HEK293 (cell line): ENCODE measurements at regions not wholly inside any gene's neighbourhood (a gene's known extent, or its start where the extent isn't known, plus 50 kb on each side); places are given as distances from the start of the nearest gene placed in this dataset.
"Not testable (repeated sequence)": the region's sequence is repeated elsewhere in the genome, so short reads cannot be mapped to it uniquely, and the experiment has no call there.

Experiments used
- CTCF ChIA-PET: fragments of 350-600 bp; formaldehyde crosslinking; extraction: SDS; loops from one replicate; lab custom pipeline; 2021; ENCODE audit warnings: antibody characterized with exemption; lab: Yijun Ruan, JAX
- POLR2A ChIA-PET: fragments of 300-600 bp; formaldehyde crosslinking; extraction: SDS; loops from one replicate; lab custom pipeline; 2020; ENCODE audit warnings: antibody characterized with exemption, inconsistent platforms; lab: Yijun Ruan, JAX
- H3K27ac ChIP-seq: fragments of 200-500 bp; sonication (Bioruptor generic); 2 replicates; pipeline ENCODE4 v1.5.1; 2014; ENCODE audit warnings: low read depth, low read length, control low read depth, inconsistent platforms; ENCODE audit errors: extremely low read depth
- H3K36me3 ChIP-seq, 2 experiments: fragments of 200-500 bp in 1 of 2; sonication (Bioruptor generic) in 1 of 2; 1 replicate in 1 of 2; 2 replicates in 1 of 2; pipeline ENCODE4 v1.5.1; 2014 to 2017; ENCODE audit warnings: inconsistent platforms in 2 of 2, low read length in 2 of 2; ENCODE audit not compliant: control insufficient read depth in 2 of 2, insufficient read depth in 1 of 2
- H3K4me1 ChIP-seq: fragments of 200-500 bp; sonication (Bioruptor generic); 2 replicates; pipeline ENCODE4 v1.5.1; 2014; ENCODE audit warnings: mild to moderate bottlenecking, low read length, inconsistent platforms; ENCODE audit not compliant: control insufficient read depth, insufficient read depth
- H3K4me3 ChIP-seq: 2 replicates; pipeline ENCODE4 v1.5.1; 2011; ENCODE audit warnings: low read depth, mild to moderate bottlenecking, control low read depth, low read length, moderate library complexity
- H3K9me3 ChIP-seq: fragments of 200-500 bp; sonication (Bioruptor generic); 2 replicates; pipeline ENCODE4 v1.5.1; 2014; ENCODE audit warnings: low read depth, low read length, inconsistent platforms; ENCODE audit not compliant: control insufficient read depth, insufficient read depth
- ZNF146 ChIP-seq: fragments of 450-650 bp; formaldehyde crosslinking; IDR thresholded peaks from 2 replicates; pipeline ENCODE4 v1.5.1; 2016; ENCODE audit warnings: missing biosample characterization, missing genetic modification characterization
- TF ChIP-seq, protein P1 (sequence below): fragments of 450-650 bp; formaldehyde crosslinking; IDR thresholded peaks from 2 replicates; pipeline ENCODE4 v1.5.1; 2016; ENCODE audit warnings: missing biosample characterization, missing genetic modification characterization

DNA sequence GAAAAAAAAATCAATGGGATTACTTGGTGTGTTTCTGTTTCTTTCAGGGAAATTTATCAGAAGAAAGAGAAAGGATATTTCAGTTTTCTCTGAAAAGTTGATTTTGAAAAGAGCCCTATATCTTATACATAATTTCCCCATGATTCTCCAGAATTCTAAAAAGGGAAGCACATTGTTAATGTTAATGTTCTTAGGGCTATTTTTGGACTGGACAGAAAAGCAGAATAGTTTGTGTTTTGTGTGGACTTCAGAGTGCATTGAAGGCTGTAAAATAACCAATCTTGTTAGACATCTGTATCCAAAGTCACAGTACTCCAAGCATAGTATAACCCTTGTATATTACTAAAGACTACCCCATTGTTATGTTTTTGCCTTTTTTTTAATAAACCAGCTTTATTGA, 130.3 kb downstream of the SEPTIN7 start:
- H3K36me3 ChIP-seq, H3K4me1 ChIP-seq, POLR2A ChIA-PET, H3K27ac ChIP-seq, CTCF ChIA-PET, H3K4me3 ChIP-seq, H3K9me3 ChIP-seq: not testable (repeated sequence)

- H3K4me3 ChIP-seq, POLR2A ChIA-PET, H3K4me1 ChIP-seq, H3K27ac ChIP-seq, H3K9me3 ChIP-seq, CTCF ChIA-PET, H3K36me3 ChIP-seq: not testable (repeated sequence)
These were observed 130.7 kb downstream of the SEPTIN7 start for GRCh38 chr7:35931551-35931950.

DNA sequence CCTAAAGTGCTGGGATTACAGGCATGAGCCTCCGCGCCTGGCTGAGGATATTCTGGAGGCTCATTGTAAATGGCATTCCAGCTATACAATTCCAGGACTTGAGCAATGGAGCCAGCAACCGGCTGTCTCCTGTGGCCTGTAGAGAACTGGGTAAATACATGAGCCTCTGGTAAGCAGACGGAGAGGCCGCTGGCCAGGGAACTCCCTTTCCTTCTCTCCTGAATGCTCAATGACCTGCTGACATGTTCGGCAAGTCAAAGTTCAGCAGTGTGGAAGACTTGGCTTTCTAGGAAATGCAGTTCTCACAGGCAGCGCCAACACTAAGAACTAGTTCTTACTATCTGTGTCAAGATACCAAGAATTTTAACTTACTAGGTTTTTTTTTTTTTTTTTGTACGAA, 139.8 kb downstream of the SEPTIN7 start:
- H3K4me1 ChIP-seq, H3K27ac ChIP-seq, CTCF ChIA-PET, H3K9me3 ChIP-seq, H3K4me3 ChIP-seq, H3K36me3 ChIP-seq, POLR2A ChIA-PET: not testable (repeated sequence)

DNA sequence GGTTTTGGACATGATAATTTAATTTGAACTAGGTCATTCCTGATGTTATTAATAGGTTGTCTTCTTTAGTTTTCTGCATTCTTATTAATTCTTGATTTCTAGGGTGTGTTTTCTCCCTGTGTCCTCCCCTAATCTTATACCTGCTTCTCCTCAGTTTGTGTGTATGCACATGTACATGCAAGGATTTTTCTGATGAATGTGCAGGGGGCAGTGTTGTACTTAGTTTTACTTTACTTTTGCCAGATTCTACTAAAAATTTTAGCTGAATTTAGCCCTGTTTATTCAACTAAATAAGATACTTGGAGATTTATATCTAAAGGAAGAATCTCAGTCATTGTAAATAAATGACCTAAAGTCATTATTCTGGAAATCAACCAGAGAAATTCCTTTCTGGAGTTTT, 144.8 kb downstream of the SEPTIN7 start:
- POLR2A ChIA-PET: not testable (repeated sequence)

DNA sequence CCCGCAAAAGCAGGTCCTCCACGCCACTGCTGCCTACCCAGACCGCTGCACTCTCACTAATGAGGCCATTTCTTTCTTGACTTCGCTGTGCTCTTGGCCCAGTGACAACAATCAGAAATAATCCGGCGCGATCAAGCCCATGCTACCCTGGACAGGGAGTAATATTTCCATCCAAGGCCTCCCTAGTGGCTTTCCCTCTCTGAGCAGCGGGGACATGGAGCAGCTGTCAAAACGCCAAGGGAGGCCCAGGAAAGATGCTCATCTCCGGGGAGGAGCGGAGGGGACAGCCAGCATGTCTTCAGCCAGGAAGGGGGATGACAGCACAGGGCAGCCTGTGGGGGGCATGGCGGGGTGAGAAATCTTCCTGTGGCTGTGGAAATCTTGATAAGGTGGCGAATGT, 154.9 kb downstream of the SEPTIN7 start:
- H3K9me3 ChIP-seq, H3K4me3 ChIP-seq, H3K4me1 ChIP-seq, H3K36me3 ChIP-seq, H3K27ac ChIP-seq, POLR2A ChIA-PET, CTCF ChIA-PET: not testable (repeated sequence)

More for the DNA sequence above, 144.8 kb downstream of the SEPTIN7 start:
- H3K4me1 ChIP-seq, H3K4me3 ChIP-seq, H3K9me3 ChIP-seq, H3K36me3 ChIP-seq, H3K27ac ChIP-seq, CTCF ChIA-PET: not testable (repeated sequence)

DNA sequence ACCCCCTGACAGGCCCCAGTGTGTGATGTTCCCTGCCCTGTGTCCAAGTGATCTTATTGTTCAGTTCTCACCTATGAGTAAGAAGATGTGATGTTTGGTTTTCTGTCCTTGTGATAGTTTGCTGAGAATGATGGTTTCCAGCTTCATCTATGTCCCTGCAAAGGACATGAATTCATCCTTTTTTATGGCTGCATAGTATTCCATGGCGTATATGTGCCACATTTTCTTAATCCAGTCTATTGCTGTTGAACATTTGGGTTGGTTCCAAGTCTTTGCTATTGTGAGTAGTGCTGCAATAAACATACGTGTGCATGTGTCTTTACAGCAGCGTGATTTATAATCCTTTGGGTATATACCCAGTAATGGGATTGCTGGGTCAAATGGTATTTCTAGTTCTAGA, 156.1 kb downstream of the SEPTIN7 start:
- H3K4me3 ChIP-seq, H3K4me1 ChIP-seq, POLR2A ChIA-PET, H3K9me3 ChIP-seq, CTCF ChIA-PET, H3K27ac ChIP-seq, H3K36me3 ChIP-seq: not testable (repeated sequence)
- TF ChIP-seq ZNF146 (tag by site-specific recombination): peak; percentile 90
- TF ChIP-seq, protein P1, sequence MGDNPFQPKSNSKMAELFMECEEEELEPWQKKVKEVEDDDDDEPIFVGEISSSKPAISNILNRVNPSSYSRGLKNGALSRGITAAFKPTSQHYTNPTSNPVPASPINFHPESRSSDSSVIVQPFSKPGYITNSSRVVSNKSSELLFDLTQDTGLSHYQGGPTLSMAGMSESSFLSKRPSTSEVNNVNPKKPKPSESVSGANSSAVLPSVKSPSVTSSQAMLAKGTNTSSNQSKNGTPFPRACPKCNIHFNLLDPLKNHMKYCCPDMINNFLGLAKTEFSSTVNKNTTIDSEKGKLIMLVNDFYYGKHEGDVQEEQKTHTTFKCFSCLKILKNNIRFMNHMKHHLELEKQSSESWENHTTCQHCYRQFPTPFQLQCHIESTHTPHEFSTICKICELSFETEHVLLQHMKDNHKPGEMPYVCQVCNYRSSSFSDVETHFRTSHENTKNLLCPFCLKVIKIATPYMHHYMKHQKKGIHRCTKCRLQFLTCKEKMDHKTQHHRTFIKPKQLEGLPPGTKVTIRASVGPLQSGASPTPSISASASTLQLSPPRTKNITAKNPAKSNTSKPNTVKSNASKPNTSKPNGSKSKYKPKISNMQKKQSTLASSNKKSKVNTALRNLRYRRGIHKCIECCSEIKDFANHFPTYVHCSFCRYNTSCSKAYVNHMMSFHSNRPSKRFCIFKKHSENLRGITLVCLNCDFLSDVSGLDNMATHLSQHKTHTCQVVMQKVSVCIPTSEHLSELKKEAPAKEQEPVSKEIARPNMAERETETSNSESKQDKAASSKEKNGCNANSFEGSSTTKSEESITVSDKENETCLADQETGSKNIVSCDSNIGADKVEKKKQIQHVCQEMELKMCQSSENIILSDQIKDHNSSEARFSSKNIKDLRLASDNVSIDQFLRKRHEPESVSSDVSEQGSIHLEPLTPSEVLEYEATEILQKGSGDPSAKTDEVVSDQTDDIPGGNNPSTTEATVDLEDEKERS (tag by site-specific recombination): peak; percentile 18; the same call in 1 of the 2 replicates

GRCh38 chr7:35961260-35961659, 160.4 kb downstream of the SEPTIN7 start:
- POLR2A ChIA-PET, H3K27ac ChIP-seq, H3K36me3 ChIP-seq, H3K4me3 ChIP-seq, H3K4me1 ChIP-seq, H3K9me3 ChIP-seq: not testable (repeated sequence)
- CTCF ChIA-PET: interaction anchor here (0.7 kb wide), 1 partner anchor 44 kb away, joined by 3 read pairs; no protein-coding TSS in a partner anchor

- H3K27ac ChIP-seq, POLR2A ChIA-PET, CTCF ChIA-PET: not testable (repeated sequence)
These were observed 161.8 kb downstream of the SEPTIN7 start for GRCh38 chr7:35962607-35963006.

More at GRCh38 chr7:35962607-35963006, 161.8 kb downstream of the SEPTIN7 start:
- not testable (repeated sequence) for H3K9me3 ChIP-seq, H3K36me3 ChIP-seq, H3K4me3 ChIP-seq, H3K4me1 ChIP-seq
